ENCODE measurements at regions not wholly inside any gene's neighbourhood (a gene's known extent, or its start where the extent isn't known, plus 50 kb on each side); places are given as distances from the start of the nearest gene placed in this dataset.

GRCh38 chr20:10984913-10985312, 311.1 kb upstream of the JAG1 start:
- TF ChIP-seq CTCF (IDR thresholded peaks at IDR 0.05): no peak
- no peak for TF ChIP-seq POLR2A (IDR thresholded peaks at IDR 0.05)
- TF ChIP-seq POLR2AphosphoS5 (IDR thresholded peaks at IDR 0.05): no peak
- TF ChIP-seq EP300 (IDR thresholded peaks at IDR 0.05): no peak
- H3K36me3 ChIP-seq: no peaks in the 10 kb centered on the region
- peak overlapping the region in 2 of 4 donors; percentile 29 to 43 for H3K27ac ChIP-seq
- 46 to 66% methylated on average over 6 of the region's 6 CpGs for WGBS, 2 donors (ENCODE audit: low coverage in 1 of 2)
- H3K4me1 ChIP-seq: peaks cover 0 to 9% (median 0%) of the 10 kb centered on the region in 3 donors
- no peak for ATAC-seq
- H3K4me3 ChIP-seq: no peak overlapping the region
- no peaks in the 10 kb centered on the region for H3K9me3 ChIP-seq
- no peaks in the 10 kb centered on the region for H3K27me3 ChIP-seq

- WGBS, 2 donors (ENCODE audit: low coverage in 1 of 2): 27% methylated on average over 1 of the region's 1 CpG
- Histone ChIP-seq H3K4me3 (no peak overlapping the region), H3K9me3 (no peaks in the 10 kb centered on the region), H3K27me3 (no peaks in the 10 kb centered on the region), H3K4me1 (peaks cover 0 to 9% (median 0%) of the 10 kb centered on the region in 3 donors), H3K27ac (peak overlapping the region in 3 of 4 donors; percentile 28 to 43 (median 29)), H3K36me3 (no peaks in the 10 kb centered on the region)
- no peak for TF ChIP-seq EP300 (IDR thresholded peaks at IDR 0.05)
- no peak for TF ChIP-seq POLR2A (IDR thresholded peaks at IDR 0.05)
- TF ChIP-seq CTCF (IDR thresholded peaks at IDR 0.05): no peak
- TF ChIP-seq POLR2AphosphoS5 (IDR thresholded peaks at IDR 0.05): no peak
- ATAC-seq: no peak
Observed at GRCh38 chr20:10985536-10985935, 311.7 kb upstream of the JAG1 start.

GRCh38 chr20:10986586-10986985, 312.8 kb upstream of the JAG1 start:
- ATAC-seq: no peak
- no peaks in the 10 kb centered on the region for H3K27me3 ChIP-seq
- 83 to 93% methylated on average over 3 to 5 of the region's 5 CpGs for WGBS, 2 donors (ENCODE audit: low coverage in 1 of 2)
- H3K27ac ChIP-seq: no peak overlapping the region
- no peaks in the 10 kb centered on the region for H3K36me3 ChIP-seq
- no peaks in the 10 kb centered on the region for H3K9me3 ChIP-seq
- no peak overlapping the region for H3K4me3 ChIP-seq
- peaks cover 0 to 9% (median 0%) of the 10 kb centered on the region in 3 donors for H3K4me1 ChIP-seq
- TF ChIP-seq POLR2A (IDR thresholded peaks at IDR 0.05) (no peak), EP300 (IDR thresholded peaks at IDR 0.05) (no peak), CTCF (IDR thresholded peaks at IDR 0.05) (no peak), POLR2AphosphoS5 (IDR thresholded peaks at IDR 0.05) (no peak)

GRCh38 chr20:10987651-10988383, 314.0 kb upstream of the JAG1 start:
- no peaks in the 10 kb centered on the region for H3K9me3 ChIP-seq
- ATAC-seq: no peak
- H3K4me3 ChIP-seq: no peak overlapping the region
- no peaks in the 10 kb centered on the region for H3K36me3 ChIP-seq
- 65 to 68% methylated on average over 3 to 5 of the region's 5 CpGs for WGBS, 2 donors (ENCODE audit: low coverage in 1 of 2)
- no peak overlapping the region for H3K27ac ChIP-seq
- no peaks in the 10 kb centered on the region for H3K27me3 ChIP-seq
- TF ChIP-seq CTCF (IDR thresholded peaks at IDR 0.05) (no peak), POLR2AphosphoS5 (IDR thresholded peaks at IDR 0.05) (no peak), EP300 (IDR thresholded peaks at IDR 0.05) (no peak)
- H3K4me1 ChIP-seq: peaks cover 0 to 4% (median 0%) of the 10 kb centered on the region in 3 donors
